COR-L47 (cell line): ENCODE measurements at regions not wholly inside any gene's neighbourhood (a gene's known extent, or its start where the extent isn't known, plus 50 kb on each side); places are given as distances from the start of the nearest gene placed in this dataset.
"Not testable (repeated sequence)": the region's sequence is repeated elsewhere in the genome, so short reads cannot be mapped to it uniquely, and the experiment has no call there.

Experiments used
- DNase-seq: peaks from one replicate; lab custom pipeline; 2025; lab: John Stamatoyannopoulos, UW

DNA sequence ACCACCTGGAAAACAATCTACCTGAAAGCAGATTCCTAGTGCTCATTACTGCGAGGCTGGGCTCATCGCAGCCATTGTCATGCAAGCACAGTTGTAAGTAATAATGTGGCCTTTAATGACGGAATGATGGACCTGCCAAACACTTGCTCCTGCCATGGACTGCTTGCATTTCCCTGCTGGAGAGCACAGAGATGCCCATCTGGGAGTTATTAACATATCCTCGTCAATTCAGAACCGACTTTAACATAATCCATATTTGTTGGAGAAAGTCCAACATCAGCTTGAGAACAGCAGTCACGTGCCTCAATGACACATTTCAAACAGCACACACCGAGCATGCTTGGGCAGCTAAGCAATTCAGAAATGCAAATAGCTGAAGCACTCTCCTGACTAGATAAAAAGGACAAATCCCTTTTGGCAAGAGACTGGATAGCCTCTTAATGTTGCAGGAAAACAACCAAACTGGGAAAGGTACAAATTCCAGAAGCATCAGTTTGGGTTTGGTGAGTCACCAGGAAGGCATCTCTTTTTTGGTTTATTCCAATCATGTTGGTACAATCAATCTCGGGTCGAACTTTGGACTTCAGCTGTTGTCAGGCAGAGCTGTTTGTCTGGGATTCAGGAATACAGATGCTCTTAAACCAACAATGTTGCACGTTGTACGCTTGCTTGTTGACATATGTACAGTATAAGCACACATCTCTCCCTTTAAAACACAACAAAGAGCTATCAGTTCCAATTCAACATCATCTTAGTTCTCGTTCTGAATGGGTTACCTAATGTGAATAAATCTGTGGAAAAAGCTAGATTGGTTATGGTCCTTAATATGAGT, 395.8 kb downstream of the LNPK start:
- no peak for DNase-seq

DNA sequence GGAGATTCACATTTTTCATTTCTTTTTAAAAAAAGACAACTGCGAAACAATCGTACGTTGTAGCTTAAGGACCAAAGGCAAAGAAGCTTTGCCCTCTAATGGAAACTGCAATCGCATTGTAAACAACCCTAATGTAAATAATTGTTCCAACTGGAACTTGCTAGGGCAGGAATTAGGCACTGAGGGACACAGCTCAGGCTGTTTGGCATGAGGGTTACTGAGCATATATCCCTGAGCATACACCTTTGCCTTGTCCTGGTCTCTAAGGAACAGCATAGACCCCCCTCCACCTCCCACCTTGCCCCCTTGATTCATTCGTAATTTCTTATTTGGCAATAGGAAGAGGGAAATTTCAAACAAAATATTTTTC, 396.4 kb downstream of the LNPK start:
- DNase-seq, result no peak

DNA sequence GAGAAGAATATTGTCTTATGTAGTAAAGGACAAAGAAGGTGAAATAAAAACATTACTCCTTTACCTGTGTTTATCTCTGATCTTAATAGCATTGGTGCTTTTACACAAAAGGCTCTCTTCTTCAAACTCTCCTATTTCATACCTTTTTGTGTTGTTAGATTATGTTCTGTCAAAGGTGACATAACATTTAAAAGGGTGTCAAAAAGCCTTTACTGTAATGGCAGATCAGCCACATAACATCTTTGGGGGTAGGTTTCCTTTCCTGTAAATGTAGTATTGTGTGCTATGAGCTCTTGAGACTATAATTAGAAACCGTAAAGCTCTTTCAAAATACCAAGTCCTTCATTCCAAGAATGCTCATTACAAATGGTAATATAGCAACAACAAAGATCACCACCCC, 400.1 kb downstream of the LNPK start:
- no peak for DNase-seq

DNA sequence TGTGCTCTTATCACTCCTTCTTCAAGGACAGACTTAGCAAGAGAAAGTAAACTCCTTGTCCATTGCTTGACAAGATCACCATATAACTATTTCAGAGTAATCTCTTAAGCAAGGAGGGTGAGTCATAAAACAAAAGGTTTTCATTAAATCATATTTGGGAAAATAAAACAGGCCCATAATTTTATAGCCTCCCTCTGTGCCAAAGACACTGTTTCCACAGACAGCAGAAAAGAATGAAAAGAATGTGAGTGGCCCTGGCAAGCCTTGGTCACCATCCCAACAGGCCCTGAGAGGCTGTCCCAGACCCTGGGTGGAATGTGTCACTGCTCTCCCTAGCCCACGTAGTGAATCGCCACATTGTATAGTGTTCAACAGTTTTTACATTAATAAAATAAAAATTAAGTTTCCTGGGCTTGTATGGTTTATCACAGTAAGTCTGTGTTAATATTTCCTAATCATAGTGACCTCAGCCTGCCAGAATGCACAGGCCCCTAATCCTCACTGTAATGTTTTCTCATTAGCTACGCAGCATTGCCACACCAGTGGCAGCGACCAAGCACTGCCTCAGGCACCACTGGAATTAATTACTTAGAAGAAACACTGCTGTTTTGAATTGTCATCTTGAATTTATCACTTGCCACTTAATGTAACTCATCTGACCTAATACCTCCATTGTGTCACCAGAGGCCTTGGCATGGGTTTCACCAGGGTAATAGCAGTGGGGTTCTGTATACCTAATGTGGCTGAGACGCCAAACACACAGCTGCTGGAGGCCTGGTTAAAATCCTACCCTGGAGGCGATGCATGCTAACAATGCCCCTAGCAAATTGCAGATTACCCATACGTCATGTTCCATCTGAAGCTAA, 401.9 kb downstream of the LNPK start:
- DNase-seq, result no peak

DNA sequence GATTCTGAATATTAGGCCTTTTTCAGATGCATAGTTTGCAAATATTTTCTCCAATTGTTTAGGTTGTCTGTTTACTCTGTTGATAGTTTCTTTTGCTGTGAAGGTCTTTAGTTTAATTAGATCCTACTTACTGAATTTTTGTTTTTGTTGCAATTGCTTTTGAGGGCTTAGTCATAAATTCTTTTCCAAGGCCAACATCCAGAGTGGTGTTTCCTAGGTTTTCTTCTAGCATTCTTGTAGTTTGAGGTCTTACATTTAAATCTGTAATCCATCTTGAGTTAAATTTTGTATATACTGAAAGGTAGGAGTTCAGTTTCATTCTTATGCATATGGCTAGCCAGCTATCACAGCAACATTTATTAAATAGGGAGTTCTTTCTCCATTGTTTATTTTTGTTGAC, 404.8 kb downstream of the LNPK start:
- DNase-seq, result no peak

DNA sequence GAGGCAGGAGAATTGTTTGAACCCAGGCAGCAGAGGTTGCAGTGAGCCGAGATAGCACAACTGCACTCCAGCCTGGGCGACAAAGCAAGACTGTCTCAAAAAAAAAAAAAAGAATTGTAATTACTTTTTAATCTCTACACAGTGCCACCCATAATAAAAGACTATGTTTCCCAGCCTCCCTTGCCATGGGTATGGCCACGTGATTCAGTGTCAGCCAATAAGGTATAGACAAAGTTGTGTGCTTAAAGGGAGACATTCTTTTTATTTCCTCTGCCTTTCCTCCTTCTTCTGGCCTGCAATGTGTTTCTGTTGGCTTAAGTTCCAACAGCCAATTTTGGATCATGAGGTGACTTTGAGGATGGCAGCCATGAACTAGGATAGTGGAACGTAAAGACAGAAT, 406.9 kb downstream of the LNPK start:
- DNase-seq, result no peak

DNA sequence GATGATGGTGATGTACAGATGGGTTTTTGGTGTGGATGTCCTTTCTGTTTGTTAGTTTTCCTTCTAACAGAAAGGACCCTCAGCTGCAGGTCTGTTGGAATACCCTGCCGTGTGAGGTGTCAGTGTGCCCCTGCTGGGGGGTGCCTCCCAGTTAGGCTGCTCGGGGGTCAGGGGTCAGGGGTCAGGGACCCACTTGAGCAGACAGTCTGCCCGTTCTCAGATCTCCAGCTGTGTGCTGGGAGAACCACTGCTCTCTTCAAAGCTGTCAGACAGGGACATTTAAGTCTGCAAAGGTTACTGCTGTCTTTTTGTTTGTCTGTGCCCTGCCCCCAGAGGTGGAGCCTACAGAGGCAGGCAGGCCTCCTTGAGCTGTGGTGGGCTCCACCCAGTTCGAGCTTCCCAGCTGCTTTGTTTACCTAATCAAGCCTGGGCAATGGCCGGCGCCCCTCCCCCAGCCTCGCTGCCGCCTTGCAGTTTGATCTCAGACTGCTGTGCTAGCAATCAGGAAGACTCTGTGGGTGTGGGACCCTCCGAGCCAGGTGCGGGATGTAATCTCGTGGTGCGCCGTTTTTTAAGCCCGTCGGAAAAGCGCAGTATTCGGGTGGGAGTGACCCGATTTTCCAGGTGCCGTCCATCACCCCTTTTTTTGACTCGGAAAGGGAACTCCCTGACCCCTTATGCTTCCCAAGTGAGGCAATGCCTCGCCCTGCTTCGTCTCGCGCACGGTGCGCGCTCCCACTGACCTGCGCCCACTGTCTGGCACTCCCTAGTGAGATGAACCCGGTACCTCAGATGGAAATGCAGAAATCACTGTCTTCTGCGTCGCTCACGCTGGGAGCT, 408.2 kb downstream of the LNPK start:
- DNase-seq, result not testable (repeated sequence)

DNA sequence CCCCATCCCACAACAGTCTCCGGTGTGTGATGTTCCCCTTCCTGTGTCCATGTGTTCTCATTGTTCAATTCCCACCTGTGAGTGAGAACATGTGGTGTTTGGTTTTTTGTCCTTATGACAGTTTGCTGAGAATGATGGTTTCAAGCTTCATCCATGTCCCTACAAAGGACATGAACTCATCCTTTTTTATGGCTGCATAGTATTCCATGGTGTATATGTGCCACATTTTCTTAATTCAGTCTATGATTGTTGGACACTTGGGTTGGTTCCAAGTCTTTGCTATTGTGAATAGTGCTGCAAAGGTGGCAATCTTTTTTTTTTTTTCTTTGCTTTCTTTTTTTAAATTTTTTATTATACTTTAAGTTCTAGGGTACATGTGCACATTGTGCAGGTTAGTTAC, 406.7 kb upstream of the ATP5MC3 start:
- DNase-seq, result not testable (repeated sequence)

DNA sequence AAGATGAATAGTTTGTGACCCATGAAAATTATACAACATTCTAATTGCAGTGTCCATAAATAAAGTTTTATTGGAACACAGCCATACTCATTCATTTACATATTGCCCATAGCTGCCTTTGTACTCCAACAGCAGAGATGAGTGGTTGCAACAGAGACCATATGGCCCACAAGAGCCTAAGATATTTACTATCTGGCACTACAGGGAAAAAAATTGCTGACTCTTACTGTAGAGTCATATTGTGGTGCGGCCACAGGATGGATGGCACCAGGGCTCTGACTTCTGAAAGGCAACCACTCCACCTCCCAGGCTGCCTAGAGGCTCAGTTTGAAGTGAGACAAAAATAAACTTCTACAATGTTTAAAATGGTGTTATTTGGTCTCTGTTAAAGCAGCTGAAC, 404.0 kb upstream of the ATP5MC3 start:
- DNase-seq, result no peak

DNA sequence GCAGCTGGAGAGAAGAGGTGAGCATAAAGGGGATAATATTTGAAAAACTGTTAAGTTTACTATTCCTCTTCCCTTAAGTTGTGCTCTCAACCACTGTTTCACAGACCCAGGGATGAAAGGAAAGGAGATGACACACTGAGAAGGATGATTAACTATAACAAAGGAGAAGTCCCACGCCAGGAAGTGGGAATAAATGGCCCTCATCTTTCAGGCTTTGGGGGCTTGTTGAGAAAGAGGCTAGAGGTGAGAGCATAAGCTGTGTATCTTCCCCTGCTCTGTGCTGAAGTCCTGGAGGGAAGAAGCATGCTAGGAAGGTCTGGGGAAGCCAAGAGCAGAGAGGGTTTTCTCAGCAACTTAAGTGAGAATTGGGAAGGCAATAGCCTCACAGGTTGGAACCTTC, 399.1 kb upstream of the ATP5MC3 start:
- no peak for DNase-seq

DNA sequence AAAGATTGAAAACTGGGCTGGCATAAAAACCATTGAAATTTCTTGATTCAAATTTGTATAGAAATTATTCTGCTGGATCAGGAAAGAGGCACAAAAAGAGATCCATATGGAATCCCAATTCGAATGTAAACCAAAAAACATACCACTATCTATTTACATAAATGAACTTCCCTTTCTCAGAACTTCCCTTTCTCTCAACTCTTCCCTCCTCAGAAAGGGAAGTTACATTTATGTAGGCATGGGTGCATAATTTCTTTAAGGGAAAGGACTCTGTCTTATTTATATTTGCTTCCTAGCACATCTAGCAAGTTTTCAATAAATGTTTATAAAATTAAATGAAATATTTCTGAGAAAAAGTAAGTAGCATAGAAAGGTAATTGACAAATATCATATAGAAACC, 398.1 kb upstream of the ATP5MC3 start:
- no peak for DNase-seq

DNA sequence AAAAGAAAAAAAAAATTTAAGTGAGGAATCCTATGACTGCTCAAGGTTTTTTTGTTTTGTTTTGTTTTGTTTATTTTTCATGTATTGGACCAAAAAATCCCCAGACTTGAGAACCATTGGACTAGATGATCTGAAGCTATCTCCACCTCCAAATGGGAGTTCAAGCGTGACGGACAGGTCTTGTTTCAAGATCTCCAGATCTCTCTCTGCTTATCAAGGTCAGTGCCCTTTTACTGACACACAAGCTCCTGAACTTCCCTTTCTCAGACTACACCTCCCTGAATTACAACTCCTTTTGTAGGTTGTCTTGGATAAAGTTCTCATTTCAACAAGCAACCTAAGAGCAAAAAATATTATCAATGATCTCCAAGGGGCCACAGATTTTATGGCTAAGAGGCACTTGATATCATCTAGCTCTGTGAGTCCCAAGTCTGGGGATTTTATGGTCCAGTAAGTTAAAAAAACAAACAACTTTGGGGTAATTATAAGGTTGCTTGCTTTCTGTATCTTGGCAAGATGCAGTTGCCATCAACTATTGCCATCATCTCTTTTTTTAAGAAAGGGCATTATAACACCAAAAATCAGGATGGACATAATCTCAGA, 396.0 kb upstream of the ATP5MC3 start:
- DNase-seq, result no peak

DNA sequence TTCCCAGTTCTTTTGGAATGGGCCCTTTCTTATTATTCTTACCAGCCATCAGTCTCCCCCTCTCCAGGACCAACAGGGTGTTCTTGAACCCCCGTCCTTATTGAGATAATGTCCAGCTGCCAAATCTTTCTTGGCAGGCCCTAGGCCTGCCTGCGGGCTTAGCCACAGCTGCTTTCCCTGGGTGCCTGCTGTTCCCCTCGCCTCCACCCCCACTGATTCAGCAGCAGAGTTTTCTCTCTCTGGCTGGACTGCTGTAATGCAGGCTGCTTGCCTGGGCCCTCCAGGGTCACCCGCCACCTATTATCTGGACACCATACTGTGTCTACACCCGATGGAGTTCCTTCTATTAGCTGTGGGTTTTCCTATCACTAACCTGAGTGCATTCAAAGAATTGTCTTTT, 395.4 kb upstream of the ATP5MC3 start:
- peak; percentile 11 for DNase-seq

DNA sequence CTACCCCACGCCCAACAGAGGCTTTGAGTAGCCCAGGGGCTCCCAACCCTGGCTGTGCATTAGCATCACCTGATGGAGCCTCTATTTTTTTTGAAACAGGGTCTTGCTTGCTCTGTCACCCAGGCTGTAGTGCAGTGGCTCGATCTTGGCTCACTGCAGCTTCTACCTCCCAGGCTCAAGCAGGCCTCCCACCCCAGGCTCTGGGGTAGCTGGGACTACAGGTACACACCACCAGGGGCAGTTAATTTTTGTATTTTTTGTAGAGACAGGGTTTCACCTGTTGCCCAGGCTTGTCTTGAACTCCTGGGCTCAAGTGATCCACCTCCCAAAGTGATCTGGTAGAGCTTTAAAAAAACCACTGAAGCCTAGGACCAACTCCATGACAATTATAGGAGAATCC, 394.8 kb upstream of the ATP5MC3 start:
- DNase-seq, result no peak

DNA sequence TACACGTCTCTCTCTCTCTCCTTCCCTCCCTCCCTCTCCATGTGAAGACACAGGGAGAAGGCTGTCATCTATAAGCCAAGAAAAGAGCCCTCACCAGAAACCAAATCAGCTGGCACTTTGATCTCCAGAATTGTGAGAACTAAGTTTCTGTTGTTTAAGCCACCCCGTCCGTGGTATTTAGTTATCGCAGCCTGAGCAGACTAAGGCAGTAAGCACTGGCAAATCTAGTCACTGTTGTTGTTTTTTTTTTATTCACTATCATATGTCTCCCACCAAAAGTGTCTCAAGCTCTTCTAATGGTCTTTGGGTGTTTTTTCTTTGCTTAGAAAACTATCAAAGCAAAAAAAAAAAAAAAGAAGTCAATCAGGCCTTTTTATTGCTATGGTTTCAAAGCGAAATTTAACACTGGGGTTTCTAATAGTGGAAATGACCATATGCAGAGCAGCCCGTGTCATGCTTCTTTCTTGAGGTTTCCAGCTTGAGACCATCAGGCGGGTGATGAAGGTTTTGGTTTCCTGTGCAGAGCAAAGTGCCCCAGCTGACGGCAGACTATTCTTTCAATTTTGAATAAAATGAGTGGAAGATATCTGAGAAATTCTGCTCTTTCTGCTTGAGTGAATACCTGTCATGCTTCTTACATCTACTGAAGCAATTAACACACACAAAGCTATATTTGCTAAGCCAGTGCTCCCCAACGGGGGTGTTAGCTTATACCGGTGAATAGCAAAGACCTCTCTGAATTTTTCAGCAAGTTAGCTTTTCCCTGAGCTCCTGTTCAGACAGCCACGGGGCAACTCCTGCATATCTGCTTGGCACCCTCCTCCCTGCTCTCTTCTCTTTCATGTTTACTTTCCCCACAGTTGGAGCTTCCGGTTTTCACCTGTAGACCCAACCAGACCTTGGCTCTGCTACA, 394.1 kb upstream of the ATP5MC3 start:
- peak; percentile 46 for DNase-seq

DNA sequence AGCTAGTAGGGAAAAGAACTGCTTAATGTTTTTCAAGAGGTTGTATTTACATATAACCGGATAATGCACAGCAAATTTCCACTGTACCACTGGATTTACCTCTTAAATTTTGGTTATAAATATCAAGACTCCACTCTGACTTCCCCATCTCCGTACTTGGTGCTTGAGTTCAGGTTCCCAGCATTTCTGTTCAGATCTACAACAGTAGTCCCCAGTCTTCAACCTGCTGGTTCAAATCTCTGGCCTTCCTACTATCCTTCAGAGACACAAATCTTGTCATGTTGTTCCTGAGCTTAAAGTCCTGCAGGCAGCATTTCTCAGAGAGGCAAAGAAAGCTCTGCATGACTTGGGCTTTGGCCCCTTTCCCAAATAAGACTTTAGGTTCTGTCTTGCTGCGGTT, 392.6 kb upstream of the ATP5MC3 start:
- no peak for DNase-seq

DNA sequence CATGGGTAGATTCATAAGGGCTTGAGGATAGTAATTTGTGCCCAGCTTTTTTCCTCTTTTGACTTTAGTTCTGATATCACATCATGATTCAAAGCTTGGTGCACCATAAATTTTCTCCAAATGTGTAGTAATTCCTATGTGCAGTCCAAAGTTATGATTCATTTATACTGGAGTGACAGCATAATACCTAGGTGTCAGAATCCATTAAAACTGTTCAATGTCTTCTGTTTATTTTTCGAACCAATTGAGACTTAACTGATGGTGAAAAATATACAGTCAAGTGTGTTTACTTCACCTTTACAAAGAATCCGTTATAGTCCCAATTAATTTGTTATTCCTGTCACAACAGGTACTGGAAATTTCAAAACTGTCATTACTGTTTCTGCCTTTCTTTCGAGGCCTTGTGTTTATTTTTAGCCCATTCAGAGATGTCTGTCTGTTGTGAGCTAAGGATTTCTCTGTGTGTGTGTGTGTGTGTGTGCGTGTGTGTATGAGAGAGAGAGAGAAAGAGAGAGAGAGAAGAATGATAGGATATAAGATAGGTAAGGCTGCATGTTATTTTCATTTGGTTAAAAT, 389.7 kb upstream of the ATP5MC3 start:
- DNase-seq, result no peak

DNA sequence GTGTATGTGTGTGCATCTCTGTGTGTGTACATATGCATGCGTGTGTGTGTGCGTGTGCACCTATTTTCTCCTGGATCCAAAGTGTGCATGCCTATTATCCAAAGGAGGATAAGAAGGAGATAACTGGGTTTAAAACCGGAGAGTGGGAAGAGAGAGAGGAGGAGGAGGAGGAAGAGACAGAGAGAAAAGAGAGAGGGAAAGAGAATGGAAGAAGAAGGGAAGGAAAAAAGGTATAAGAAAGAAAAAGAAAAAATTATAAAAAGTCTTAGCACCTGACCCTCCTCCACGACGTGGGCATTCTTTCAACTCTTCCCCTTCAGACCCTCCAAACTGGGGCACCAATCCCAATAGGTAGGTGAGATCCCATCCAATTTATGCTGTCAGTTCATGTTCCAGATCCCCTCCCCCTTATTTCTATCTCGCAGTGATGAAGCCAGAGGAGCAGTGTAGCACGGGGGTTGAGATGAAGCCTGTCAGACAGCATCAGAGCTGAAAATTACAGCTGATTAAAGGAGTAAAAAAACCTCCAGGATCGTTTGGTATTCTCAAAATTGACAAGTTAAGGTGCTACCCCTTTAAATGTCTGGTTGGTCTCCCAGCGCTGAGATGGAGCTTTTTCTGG, 386.7 kb upstream of the ATP5MC3 start:
- no peak for DNase-seq

DNA sequence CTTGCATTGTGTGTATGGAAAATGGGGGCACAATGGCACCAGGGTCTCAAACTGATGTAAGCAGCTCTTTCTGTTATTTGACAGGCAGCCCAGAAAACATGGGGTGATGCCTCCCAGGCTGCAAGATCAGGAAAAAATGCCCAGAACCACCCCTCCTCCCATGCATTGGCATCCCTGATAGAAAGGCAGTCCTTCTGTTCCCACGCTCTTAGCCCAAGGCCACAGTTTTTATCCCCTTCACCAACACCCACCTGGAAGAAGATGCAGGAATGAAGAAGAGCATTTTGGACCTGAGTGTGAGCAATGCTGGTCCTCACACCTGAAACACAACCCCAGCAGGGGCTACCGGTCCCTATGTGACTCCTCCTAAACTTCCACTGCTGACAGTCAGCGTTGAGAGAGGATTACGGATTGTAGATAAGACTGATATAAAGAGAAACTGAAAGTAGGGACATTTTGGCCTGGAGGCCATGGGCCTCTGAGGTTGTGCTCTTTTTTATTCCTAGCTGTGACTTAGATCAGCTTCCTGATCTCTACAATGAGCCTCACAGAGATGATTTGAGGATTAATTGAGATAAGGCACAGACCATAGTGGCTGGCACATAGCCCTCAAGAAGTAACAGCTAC, 386.0 kb upstream of the ATP5MC3 start:
- no peak for DNase-seq
